ENCODE measurements at regions not wholly inside any gene's neighbourhood (a gene's known extent, or its start where the extent isn't known, plus 50 kb on each side); places are given as distances from the start of the nearest gene placed in this dataset.
A peak's percentile ranks its signal among the peaks of the same experiment; 100 is the strongest.

DNA sequence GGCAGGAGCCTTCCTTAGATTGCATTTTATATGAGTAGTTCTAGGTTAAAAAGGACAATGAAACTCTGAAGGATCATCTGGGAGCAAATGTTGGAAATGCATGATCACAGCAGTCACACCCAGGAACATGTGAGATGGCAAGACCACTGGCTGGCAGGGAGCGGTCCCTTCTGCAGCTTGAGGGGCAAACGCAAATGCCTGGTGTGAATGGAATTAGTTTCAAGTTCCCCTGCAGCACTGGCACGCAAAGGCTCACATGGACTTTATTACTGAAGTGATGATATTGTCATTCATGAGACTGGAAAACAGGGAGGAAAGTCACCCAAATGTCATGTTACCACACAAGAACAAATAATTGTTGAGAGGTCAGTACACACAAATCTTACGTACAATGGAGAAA lies 223.3 kb downstream of the FBXO15 start:
- no peak for DNase-seq (ENCODE audit: low read depth in 4 of 4, low spot score in 3 of 4)

DNA sequence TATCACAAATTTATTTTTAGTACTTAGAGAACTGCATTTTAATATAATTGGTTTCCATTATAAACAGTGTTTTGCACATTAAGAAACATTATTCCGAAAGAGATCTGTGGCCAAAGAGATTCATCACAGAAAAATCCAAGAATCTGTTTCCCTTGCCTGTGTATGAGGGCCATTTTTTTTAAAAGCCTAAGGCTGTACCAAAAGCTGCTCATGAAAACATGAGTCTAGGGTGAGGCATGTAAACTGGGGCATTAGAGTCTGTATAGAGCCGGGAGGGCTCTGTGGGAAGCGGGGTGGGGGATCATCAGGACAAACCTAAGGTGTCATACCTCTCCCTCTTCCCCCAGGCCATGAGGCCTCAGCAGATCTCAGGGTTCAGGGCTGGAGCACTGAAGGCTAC lies 223.8 kb downstream of the FBXO15 start:
- no peak for DNase-seq (ENCODE audit: low read depth in 4 of 4, low spot score in 3 of 4)

DNA sequence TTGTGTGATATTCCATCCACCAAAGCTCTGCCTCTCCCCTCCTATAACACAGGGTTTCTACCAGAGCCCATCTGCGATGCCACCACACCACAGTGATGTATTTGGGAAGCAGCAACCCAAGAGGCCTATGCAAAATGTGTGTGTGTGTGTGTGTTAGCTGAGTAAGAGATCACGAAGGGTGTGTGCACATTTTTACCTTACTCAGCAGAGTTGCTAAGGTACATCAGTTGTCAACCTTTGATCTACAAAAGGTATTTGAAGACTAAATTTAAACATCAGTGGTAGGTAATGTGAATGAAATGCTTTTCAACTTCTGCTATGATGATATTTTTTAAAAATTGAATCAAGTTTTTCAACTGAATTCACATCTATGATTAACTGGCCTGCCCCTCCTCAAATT lies 227.6 kb downstream of the FBXO15 start:
- DNase-seq (ENCODE audit: low read depth in 4 of 4, low spot score in 3 of 4): no peak

DNA sequence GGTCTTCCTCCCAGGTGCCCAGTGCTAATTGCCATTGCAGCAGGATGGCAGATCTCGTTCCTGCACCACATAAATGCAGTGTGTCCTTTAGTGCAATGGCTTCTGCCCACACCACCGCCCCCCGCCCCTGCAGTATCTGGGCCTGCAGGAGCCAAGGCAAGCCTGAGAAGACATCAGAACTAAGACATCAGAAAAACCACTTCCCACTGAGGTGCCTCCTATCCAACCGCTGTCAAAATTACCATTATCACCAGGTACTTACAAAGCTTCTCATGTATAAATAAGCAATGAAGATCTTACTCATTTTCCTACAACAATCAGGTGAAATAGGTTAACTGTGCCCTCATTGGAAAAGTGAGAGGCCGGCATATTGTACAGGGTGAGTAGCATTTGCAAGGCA lies 228.8 kb downstream of the FBXO15 start:
- no peak for DNase-seq (ENCODE audit: low read depth in 4 of 4, low spot score in 3 of 4)

DNA sequence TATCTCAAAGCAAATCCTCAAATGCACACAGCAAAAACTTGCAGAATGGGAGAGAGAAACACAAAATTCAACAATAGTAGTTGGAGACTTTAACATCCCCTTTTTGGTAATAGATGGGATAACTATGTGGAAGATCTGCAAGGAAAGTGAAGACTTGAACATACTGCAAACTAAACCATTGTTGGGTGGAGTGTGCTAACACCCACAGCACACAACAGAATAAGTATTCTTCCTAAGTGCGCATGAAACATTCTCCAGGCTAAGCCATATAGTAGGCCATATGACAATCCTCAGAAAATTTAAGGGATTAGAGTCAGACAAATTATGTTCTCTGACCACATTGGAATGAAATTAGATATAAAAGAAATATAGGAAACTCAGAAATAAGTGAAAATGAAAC lies 230.6 kb downstream of the FBXO15 start:
- DNase-seq (ENCODE audit: low read depth in 4 of 4, low spot score in 3 of 4): no peak

DNA sequence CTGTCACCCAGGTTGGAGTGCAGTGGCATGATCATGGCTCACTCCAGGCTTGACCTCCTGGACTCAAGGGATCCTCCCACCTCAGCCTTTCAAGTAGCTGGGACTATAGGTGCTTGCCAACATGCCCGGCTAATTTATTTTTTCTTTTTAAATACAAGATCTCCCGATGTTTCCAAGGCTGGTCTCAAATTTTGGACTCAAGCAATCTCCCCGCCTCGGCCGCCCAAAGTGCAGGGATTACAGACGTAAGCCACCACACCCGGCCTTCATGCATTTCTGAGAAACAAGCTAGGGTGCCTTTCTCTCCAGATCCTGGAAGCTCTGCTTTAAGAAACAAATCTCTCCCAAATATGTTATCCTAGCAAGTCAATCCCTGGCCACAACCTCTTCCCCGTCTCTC lies 234.1 kb downstream of the FBXO15 start:
- no peak for DNase-seq (ENCODE audit: low read depth in 4 of 4, low spot score in 3 of 4)

DNA sequence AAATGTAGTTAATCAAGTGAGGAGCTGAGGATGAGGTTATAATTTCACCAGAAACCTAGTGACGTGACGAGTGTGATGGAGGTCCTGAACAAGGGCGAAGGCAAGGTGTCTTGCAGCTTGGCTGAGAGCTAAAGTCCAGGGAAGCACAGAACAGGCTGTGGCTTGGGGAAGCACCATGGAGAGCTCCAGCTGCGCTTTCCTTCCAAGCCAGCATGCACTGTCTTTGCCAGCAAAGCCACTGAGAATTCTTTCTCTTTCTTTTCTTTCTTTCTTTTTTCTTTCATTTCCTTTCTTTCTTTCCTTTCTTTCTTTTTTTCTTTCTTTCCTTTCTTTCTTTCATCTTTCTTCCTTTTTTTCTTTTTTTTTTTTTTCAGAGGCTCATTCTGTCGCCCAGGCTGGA lies 239.3 kb downstream of the FBXO15 start:
- peak in 3 of 4 donors; percentile 17 to 29 (median 22) for DNase-seq (ENCODE audit: low read depth in 4 of 4, low spot score in 3 of 4)

DNA sequence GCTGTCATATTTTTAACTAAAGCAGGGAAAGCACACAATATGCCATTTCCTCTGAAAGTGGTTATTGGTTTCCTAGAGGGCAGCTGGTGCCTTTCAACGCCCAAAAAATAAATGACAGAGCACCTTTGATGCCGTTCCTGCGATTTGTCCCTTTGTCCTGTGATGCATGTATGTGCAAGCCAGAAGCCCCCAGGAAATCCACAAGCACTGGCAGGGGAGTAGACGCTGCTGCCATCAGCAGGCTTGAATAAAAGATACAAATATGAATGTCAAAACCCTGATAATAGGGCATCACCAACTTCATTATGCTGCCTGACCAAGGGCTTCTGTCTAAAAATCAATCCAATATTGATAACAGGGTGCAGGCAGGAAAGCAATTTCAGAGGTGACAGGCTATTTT lies 246.1 kb downstream of the FBXO15 start:
- DNase-seq (ENCODE audit: low read depth in 4 of 4, low spot score in 3 of 4): no peak

DNA sequence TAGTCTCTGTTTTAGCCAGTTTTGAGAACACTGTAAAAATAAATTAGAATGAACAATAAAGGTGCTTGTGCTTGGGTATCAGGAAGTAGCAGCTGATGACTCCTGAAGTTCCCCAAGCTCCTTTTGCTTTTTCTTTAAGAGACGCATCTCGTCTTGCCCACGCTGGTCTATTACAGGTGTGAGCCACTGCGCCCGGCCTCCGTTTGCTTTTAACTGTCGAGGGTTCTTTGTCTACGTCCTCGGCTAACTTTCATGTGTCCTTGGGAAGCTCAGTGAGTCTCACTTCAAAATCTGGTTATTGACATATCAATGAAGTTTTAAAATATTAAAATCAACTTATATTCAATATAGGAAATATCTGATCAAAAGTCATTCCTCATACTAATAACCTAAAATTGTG lies 246.5 kb downstream of the FBXO15 start:
- no peak for DNase-seq (ENCODE audit: low read depth in 4 of 4, low spot score in 3 of 4)

DNA sequence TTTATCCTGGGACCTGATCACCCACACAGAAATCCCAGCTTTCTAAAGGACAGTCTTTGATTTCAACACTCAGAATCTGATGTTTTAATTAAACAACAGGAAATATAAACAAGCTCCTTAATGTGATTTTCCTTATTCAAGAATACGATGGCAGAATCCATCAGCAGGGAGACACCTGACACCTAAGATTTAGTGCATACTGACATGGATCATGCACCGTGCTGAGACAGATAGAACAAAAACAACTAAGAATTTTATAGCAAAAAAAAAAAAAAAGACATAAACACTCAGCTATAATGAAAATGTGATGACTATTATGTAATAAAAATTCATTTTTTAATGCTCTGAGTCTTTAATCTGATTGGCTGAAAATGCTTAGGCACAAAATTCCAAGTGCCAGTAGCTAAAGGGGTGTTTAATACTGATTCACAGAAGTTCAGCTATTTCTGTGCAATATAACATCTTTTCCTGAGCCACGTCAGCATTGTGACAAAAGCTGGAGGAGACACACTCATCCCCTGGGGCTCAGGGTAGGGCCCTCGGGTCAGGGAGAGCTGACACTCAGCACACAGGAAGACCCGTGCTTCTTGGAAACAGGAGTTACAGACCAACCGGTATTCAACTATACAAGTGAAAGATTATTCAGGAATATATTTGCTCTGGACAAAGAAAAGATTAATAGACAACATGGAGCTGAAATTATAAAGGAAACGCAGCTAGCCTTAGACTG lies 247.4 kb downstream of the FBXO15 start:
- DNase-seq (ENCODE audit: low read depth in 4 of 4, low spot score in 3 of 4): no peak

DNA sequence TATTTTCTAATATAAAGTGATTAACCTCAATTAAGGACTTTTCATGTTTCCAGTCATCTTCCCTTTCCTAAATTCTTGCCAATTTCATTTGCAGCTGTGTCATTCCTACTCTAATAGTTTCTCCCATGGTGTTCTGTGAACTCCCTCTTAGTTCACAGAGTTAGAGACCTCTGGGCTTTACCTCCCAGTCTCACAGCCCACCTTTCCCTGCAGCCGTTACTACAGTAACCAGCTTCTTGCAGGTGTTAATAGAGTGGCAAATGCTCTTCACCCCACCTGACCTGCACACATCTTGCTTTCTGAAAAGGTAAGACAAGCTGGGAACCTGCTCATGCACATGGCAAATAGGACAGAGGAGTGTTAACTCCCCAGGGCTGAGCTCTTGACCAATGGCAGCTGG lies 250.1 kb downstream of the FBXO15 start:
- DNase-seq (ENCODE audit: low read depth in 4 of 4, low spot score in 3 of 4): no peak

DNA sequence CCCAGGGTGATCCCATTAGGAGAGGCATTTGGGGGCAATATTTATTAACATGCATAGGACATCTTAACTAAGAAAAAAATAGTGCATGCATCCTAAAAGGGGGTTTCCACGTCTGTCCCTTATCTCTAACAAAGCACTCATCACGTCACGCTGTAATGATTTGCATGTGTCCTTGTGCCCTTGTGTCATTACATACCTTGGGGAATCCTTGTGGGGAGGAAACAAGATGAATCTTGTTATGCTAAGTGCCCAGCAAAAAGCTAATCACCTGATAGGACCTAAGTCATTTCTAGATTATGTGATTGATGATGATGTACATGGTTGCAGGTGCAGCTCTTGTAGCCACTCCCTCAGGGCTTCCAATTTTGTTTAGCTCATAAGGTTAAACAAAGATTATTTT lies 250.9 kb downstream of the FBXO15 start:
- no peak for DNase-seq (ENCODE audit: low read depth in 4 of 4, low spot score in 3 of 4)

DNA sequence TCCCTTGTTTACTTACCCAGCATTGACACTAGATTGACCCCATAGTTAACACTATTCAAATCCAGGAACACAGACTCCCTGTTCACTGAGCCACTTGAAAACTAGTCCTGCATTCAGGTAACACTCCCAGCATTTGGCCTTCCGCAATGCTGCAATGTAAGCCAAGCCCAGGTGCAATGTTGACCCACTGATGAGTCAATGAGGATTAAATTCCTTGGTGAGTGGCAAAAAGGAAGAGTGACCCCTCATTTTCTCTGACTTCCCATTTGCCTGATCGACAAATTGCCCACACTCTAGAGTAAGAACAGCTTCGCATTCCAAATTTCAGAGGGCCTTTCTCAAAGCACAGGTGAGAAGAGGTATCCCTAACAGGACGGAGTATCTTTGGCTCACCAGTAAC lies 251.9 kb downstream of the FBXO15 start:
- DNase-seq (ENCODE audit: low read depth in 4 of 4, low spot score in 3 of 4): no peak

DNA sequence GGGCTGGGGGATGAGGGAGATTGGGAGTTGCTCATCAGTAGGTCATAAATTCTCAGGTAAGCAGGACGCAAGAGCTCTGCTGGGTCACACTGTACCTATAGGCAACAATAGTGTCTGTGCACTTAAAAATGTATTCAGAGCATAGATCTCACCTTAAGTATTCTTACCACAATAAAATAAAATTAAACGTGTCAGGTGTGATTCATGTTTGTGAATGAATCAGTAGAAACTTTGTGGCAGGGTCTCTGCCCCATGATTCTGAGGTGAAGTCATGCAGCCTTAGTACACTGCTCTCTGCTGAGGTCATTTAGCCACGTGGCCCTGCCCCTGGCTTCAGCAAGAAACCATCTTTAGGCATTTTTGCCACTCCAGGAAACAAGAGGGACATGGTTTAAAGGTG lies 253.8 kb downstream of the FBXO15 start:
- no peak for DNase-seq (ENCODE audit: low read depth in 4 of 4, low spot score in 3 of 4)

DNA sequence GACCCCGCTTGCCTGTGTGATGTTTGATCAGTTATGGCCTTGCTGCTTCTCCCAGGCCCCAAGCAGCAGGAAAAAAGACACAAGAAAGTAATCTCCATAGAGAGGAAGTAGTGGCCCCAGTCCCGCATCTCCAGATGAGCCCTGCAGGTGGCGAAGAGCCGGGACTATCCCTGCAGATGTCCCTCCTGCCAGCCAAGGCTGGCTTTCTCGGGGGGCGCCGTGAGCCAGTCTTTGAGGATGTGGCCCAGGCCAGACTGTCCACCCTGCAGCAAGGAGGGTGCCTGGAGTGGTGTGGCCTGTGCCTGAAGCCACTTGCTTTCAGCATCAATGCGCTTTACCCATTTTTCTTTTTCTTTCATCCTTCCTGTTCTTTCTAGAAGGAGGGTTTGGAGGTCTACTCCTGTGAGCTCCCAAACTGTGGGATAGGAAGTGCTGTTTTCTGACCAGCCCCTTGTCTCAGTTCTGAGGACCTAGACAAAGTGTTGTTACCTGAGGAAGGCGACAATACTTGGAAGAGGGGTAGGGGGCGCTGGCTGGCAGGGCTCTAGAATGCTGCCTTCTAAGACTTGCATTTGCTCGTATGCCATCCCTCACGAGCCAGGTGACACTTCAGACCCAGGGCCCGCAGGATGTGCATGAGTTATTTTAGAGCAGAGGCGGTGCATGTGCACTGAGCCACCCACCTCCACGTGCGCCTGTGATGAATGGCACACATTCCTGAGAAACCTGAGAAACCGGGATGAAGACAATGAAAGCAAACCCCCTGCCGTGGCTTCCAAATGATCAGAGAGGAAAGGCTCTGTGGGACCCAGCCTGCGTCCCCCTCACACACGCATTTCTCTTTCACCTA lies 255.8 kb downstream of the FBXO15 start:
- DNase-seq (ENCODE audit: low read depth in 4 of 4, low spot score in 3 of 4): peak in 3 of 4 donors; percentile 16 to 51 (median 26)

DNA sequence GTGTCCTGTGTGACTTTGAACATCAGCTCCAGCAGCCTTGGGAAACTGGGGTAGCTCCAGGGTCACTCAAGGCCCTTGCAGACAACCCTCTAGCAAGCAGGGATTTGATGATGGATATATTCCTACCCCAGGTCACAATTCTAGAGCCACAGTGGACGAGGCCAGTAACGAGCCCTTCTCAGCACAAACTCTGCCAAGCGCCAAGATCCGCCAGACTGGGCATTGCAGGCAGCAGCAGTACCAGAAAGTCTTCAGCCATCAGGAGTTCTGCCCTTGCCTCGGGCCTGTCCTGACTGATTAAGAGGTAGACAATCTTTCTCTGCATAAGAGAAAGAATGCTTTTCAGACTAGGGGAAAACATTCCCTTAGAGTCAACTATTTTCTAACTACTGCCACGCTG lies 259.1 kb downstream of the FBXO15 start:
- no peak for DNase-seq (ENCODE audit: low read depth in 4 of 4, low spot score in 3 of 4)

DNA sequence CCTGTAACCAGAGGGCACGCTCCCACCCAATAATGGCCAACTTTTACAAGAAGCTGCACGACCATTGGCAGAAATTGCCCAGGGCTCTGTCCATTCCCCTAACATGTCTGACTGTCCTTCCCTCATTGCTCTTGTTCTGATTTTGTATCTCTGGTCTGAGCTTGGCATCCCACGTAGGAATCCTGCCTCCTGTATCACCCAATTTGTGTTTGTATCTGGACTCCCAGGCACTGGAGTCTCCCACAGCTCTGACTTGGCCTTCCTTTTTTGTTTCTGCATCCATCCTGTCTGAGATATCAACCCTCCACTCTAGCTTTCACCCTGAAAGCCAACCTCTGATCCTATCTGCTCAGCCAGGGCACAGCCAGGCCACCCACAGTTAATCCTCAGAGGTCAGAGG lies 259.8 kb downstream of the FBXO15 start:
- DNase-seq (ENCODE audit: low read depth in 4 of 4, low spot score in 3 of 4): no peak

DNA sequence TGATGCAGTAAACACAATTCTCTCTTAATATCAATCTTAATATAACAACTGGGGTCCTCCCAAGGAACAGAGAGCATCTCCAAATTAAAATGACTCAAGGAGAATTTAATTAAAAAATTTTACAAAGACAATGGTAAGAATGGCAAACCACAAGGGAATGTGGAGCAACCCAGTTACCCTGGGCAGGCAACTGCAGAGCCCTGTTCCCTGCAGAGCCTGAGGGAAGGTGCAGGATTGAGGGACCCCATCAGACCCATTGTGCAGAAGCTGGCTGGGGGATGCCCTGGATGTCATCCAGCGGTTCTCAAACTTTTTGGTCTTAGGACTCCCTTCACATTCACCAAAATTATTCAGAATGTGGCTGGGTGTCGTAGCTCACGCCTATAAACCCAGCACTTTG lies 262.8 kb downstream of the FBXO15 start:
- no peak for DNase-seq (ENCODE audit: low read depth in 4 of 4, low spot score in 3 of 4)

DNA sequence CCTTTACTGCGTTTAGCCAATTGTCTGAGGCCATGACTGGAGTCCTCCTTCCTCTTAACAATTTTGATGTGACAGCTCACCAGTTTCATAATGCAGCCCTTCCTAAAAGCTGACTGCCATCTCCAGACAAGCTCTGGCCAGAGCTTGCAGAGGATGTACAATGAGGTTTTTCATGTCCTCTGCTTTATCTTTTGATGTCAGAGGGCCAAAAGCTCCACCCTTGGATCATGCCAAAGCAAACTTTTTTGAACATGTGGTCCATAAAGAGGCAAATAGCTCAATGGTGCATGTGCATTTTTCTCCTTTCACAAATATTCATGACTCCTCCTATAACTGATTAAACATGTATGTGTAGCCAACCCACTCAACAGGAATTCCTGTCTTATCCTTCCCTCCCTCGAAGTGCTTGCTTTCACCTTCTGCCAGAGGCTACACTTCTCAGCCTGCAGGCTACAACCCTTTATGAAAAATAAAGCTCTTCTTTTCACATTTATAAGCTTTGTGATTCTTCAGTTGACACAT lies 266.2 kb downstream of the FBXO15 start:
- DNase-seq (ENCODE audit: low read depth in 4 of 4, low spot score in 3 of 4): no peak

DNA sequence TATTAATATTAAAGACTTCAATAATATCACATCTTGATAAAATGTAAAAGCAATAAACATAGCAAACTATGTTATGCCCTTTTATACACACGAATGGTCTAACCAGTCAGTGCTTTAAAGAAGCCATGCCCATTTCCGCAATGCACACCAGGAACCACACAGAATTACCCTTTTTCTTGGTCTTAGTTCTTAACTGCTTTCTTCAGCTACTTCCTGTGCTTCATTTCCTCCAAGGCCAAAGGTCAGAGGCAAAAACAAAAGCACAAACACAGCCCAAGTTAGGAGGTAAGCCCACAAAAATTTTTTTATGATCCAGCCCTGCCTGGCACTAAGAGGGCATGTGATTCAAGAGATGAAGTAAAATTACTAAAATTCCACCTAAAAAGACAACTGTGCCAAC lies 267.2 kb downstream of the FBXO15 start:
- no peak for DNase-seq (ENCODE audit: low read depth in 4 of 4, low spot score in 3 of 4)

DNA sequence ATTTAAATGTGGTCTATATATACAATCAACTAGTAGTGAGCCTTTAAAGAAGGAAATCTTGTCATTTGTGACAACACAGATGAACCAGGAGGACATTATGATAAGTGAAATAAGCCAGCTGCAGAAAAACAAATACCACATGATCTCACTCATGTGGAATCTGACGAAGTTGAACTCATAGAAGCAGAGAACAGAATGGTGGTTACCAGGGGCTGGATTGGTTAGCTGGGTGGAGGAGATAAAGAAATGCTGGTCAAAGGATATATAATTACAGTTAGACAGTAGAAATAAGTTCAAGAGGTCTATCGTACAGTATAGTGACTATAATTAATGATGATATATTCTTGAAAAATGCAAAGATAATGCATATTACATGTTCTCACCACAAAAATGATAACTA lies 267.9 kb downstream of the FBXO15 start:
- no peak for DNase-seq (ENCODE audit: low read depth in 4 of 4, low spot score in 3 of 4)

DNA sequence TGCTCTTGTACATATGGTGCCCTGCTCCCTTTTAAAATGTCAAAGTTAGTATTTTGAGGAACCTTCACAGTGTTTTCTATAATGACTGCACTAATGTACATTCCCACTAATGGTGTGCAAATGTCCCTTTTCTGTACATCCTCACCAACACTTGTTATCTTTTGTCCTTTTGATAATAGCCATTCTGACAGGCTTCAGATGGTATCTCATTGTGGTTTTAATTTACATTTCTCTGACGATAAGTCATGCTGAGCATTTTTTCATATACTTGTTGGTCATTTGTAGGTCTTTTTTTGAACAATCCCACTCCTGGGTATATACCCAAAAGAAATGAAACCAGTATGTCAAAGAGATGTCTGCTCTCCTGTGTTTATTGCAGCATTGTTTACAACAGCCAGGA lies 268.3 kb downstream of the FBXO15 start:
- no peak for DNase-seq (ENCODE audit: low read depth in 4 of 4, low spot score in 3 of 4)
